Naive thymus-derived CD4-positive, alpha-beta T cell (primary cell): ENCODE measurements at regions not wholly inside any gene's neighbourhood (a gene's known extent, or its start where the extent isn't known, plus 50 kb on each side); places are given as distances from the start of the nearest gene placed in this dataset.
A peak's percentile ranks its signal among the peaks of the same experiment; 100 is the strongest.

Source experiments
- ATAC-seq: fragments of 150-1000 bp; cut with Tn5 transposase; 2 replicates; pipeline ENCODE4 v1.10.0; 2021; ENCODE audit warnings: mild to moderate bottlenecking, moderate library complexity
- CTCF ChIA-PET: fragments of 350-600 bp; sonication (Branson Sonifier 250); formaldehyde crosslinking; loops from one replicate; lab custom pipeline; 2021; ENCODE audit warnings: antibody characterized with exemption; lab: Charles Lee
- POLR2A ChIA-PET: fragments of 350-600 bp; sonication (Branson Sonifier 250); formaldehyde crosslinking; loops from one replicate; lab custom pipeline; 2021; ENCODE audit warnings: antibody characterized with exemption, inconsistent platforms; lab: Charles Lee
- DNase-seq, 9 donors: peaks; one replicate each; pipeline versions ENCODE4 v3.0.0 to v3.0.0-alpha.2; 2020 to 2022; ENCODE audit warnings: mixed read lengths in 1 of 9
- H3K27ac ChIP-seq: one replicate; pipeline ENCODE4 v1.7.0; 2013; ENCODE audit warnings: mild to moderate bottlenecking, low read depth, low read length, moderate library complexity
- H3K27me3 ChIP-seq, 2 donors: one replicate each; pipeline ENCODE4 v1.7.0; 2013; ENCODE audit warnings: low read length in 2 of 2, mild to moderate bottlenecking in 2 of 2, moderate library complexity in 2 of 2; ENCODE audit not compliant: control insufficient read depth in 2 of 2, insufficient read depth in 2 of 2
- H3K36me3 ChIP-seq, 3 experiments: 1 replicate in 2 of 3; 2 replicates in 1 of 3; pipeline ENCODE4 v1.7.0; 2013; ENCODE audit warnings: low read length in 3 of 3, mild to moderate bottlenecking in 3 of 3, moderate library complexity in 1 of 3; ENCODE audit not compliant: insufficient read depth in 3 of 3, control insufficient read depth in 2 of 3
- H3K4me1 ChIP-seq, 2 donors: one replicate each; pipeline ENCODE4 v1.7.0; 2013; ENCODE audit warnings: low read length in 2 of 2, mild to moderate bottlenecking in 2 of 2, moderate library complexity in 1 of 2; ENCODE audit not compliant: control insufficient read depth in 2 of 2, insufficient read depth in 2 of 2
- H3K4me3 ChIP-seq: 2 replicates; pipeline ENCODE4 v1.7.0; 2013; ENCODE audit warnings: mild to moderate bottlenecking, low read length
- H3K9me3 ChIP-seq, 3 experiments: 1 replicate in 2 of 3; 2 replicates in 1 of 3; pipeline ENCODE4 v1.7.0; 2013; ENCODE audit warnings: low read length in 3 of 3; ENCODE audit not compliant: control insufficient read depth in 2 of 3
- H3K27ac Mint-ChIP-seq, 9 donors: one replicate each; pipeline ENCODE4 v1.8.0; 2020 to 2022; ENCODE audit warnings: mixed read lengths in 9 of 9, mild to moderate bottlenecking in 8 of 9, moderate library complexity in 5 of 9, inconsistent platforms in 2 of 9
- H3K27me3 Mint-ChIP-seq, 5 donors: one replicate each; pipeline ENCODE4 v1.8.0; 2021 to 2022; ENCODE audit warnings: mixed read lengths in 5 of 5, mild to moderate bottlenecking in 1 of 5
- H3K36me3 Mint-ChIP-seq, 5 donors: one replicate each; pipeline ENCODE4 v1.8.0; 2020 to 2022; ENCODE audit warnings: mixed read lengths in 5 of 5, mild to moderate bottlenecking in 3 of 5, inconsistent platforms in 1 of 5
- H3K4me1 Mint-ChIP-seq, 7 donors: one replicate each; pipeline ENCODE4 v1.8.0; 2020 to 2022; ENCODE audit warnings: mixed read lengths in 7 of 7, mild to moderate bottlenecking in 3 of 7, inconsistent platforms in 1 of 7
- H3K4me3 Mint-ChIP-seq, 10 donors: one replicate each; pipeline ENCODE4 v1.8.0; 2020 to 2022; ENCODE audit warnings: mild to moderate bottlenecking in 10 of 10, mixed read lengths in 10 of 10, moderate library complexity in 6 of 10, inconsistent platforms in 2 of 10
- H3K9me3 Mint-ChIP-seq, 11 donors: one replicate each; pipeline ENCODE4 v1.8.0; 2020 to 2022; ENCODE audit warnings: mixed read lengths in 11 of 11, mild to moderate bottlenecking in 4 of 11, inconsistent platforms in 1 of 11, moderate library complexity in 1 of 11
- intact Hi-C, 2 donors: fragments of 100-400 bp; cut with micrococcal nuclease; formaldehyde crosslinking; loops; one replicate each; pipeline ENCODE4 v1.15.1; 2023

GRCh38 chr17:36825951-36826350 is 111.3 kb upstream of the LHX1 start:
- CTCF ChIA-PET = no interaction called here
- H3K9me3 ChIP-seq = no peaks in the 10 kb centered on the region
- Mint-ChIP-seq H3K27ac (no peak overlapping the region), H3K9me3 (peaks cover 0 to 2% (median 0%) of the 10 kb centered on the region in 11 donors), H3K4me1 (no peaks in the 10 kb centered on the region), H3K27me3 (peaks cover 35 to 59% (median 39%) of the 10 kb centered on the region in 5 donors), H3K4me3 (no peak overlapping the region), H3K36me3 (peaks cover 0 to 3% (median 0%) of the 10 kb centered on the region in 5 donors)
- no peaks in the 10 kb centered on the region for H3K36me3 ChIP-seq
- no peaks in the 10 kb centered on the region for H3K27me3 ChIP-seq
- ATAC-seq (no peak), DNase-seq (no peak)
- H3K4me1 ChIP-seq = no peaks in the 10 kb centered on the region
- intact Hi-C loops = no loop called here
- POLR2A ChIA-PET = no interaction called here
- H3K27ac ChIP-seq = no peak overlapping the region
- no peak overlapping the region for H3K4me3 ChIP-seq

GRCh38 chr17:36827081-36827480 is 110.2 kb upstream of the LHX1 start:
- POLR2A ChIA-PET = no interaction called here
- Mint-ChIP-seq H3K4me1 (no peaks in the 10 kb centered on the region), H3K36me3 (peaks cover 0 to 3% (median 0%) of the 10 kb centered on the region in 5 donors), H3K9me3 (peaks cover 0 to 2% (median 0%) of the 10 kb centered on the region in 11 donors), H3K27ac (no peak overlapping the region), H3K27me3 (peaks cover 27 to 49% (median 33%) of the 10 kb centered on the region in 5 donors), H3K4me3 (no peak overlapping the region)
- Histone ChIP-seq H3K27me3 (no peaks in the 10 kb centered on the region), H3K36me3 (no peaks in the 10 kb centered on the region), H3K27ac (no peak overlapping the region), H3K4me1 (no peaks in the 10 kb centered on the region), H3K4me3 (no peak overlapping the region), H3K9me3 (no peaks in the 10 kb centered on the region)
- DNase-seq (no peak), ATAC-seq (no peak)
- intact Hi-C loops = no loop called here
- CTCF ChIA-PET = no interaction called here

GRCh38 chr17:36829676-36830075 is 107.6 kb upstream of the LHX1 start:
- DNase-seq (no peak), ATAC-seq (no peak)
- no peaks in the 10 kb centered on the region for H3K4me1 ChIP-seq
- CTCF ChIA-PET = no interaction called here
- H3K4me1 Mint-ChIP-seq = no peaks in the 10 kb centered on the region
- POLR2A ChIA-PET = no interaction called here
- no peak overlapping the region for H3K27ac Mint-ChIP-seq
- H3K36me3 Mint-ChIP-seq = peaks cover 0 to 3% (median 0%) of the 10 kb centered on the region in 5 donors
- peaks cover 19 to 34% (median 26%) of the 10 kb centered on the region in 5 donors for H3K27me3 Mint-ChIP-seq
- intact Hi-C loops = no loop called here
- no peak overlapping the region for H3K4me3 Mint-ChIP-seq
- peaks cover 0 to 2% (median 0%) of the 10 kb centered on the region in 11 donors for H3K9me3 Mint-ChIP-seq
- H3K9me3 ChIP-seq = no peaks in the 10 kb centered on the region
- H3K27ac ChIP-seq = no peak overlapping the region
- no peaks in the 10 kb centered on the region for H3K27me3 ChIP-seq
- H3K36me3 ChIP-seq = no peaks in the 10 kb centered on the region
- H3K4me3 ChIP-seq = no peak overlapping the region

- H3K36me3 Mint-ChIP-seq = peaks cover 0 to 5% (median 0%) of the 10 kb centered on the region in 5 donors
- ChIA-PET CTCF (no interaction called here), POLR2A (no interaction called here)
- Histone ChIP-seq H3K4me3 (no peak overlapping the region), H3K36me3 (no peaks in the 10 kb centered on the region), H3K9me3 (no peaks in the 10 kb centered on the region), H3K4me1 (no peaks in the 10 kb centered on the region), H3K27me3 (no peaks in the 10 kb centered on the region), H3K27ac (no peak overlapping the region)
- peaks cover 0 to 5% (median 0%) of the 10 kb centered on the region in 11 donors for H3K9me3 Mint-ChIP-seq
- H3K4me3 Mint-ChIP-seq = no peak overlapping the region
- DNase-seq (no peak), ATAC-seq (no peak)
- H3K27ac Mint-ChIP-seq = no peak overlapping the region
- peaks cover 0 to 12% (median 2%) of the 10 kb centered on the region in 5 donors for H3K27me3 Mint-ChIP-seq
- intact Hi-C loops = no loop called here
- peaks cover 0 to 1% (median 0%) of the 10 kb centered on the region in 7 donors for H3K4me1 Mint-ChIP-seq
These were observed 104.0 kb upstream of the LHX1 start for GRCh38 chr17:36833279-36833678.

- intact Hi-C loops = no loop called here
- Mint-ChIP-seq H3K27me3 (peaks cover 0 to 10% (median 0%) of the 10 kb centered on the region in 5 donors), H3K27ac (no peak overlapping the region), H3K4me3 (no peak overlapping the region), H3K36me3 (peaks cover 0 to 5% (median 0%) of the 10 kb centered on the region in 5 donors), H3K9me3 (peaks cover 0 to 4% (median 0%) of the 10 kb centered on the region in 11 donors), H3K4me1 (peaks cover 0 to 1% (median 0%) of the 10 kb centered on the region in 7 donors)
- no peaks in the 10 kb centered on the region for H3K27me3 ChIP-seq
- DNase-seq = no peak
- ATAC-seq = no peak
- H3K4me3 ChIP-seq = no peak overlapping the region
- H3K9me3 ChIP-seq = no peaks in the 10 kb centered on the region
- no peaks in the 10 kb centered on the region for H3K36me3 ChIP-seq
- ChIA-PET POLR2A (no interaction called here), CTCF (no interaction called here)
- H3K4me1 ChIP-seq = no peaks in the 10 kb centered on the region
- no peak overlapping the region for H3K27ac ChIP-seq
These were observed 102.2 kb upstream of the LHX1 start for GRCh38 chr17:36835036-36835435.

- ATAC-seq (no peak), DNase-seq (no peak)
- H3K27me3 ChIP-seq = no peaks in the 10 kb centered on the region
- no peaks in the 10 kb centered on the region for H3K9me3 ChIP-seq
- H3K9me3 Mint-ChIP-seq = peaks cover 0 to 10% (median 3%) of the 10 kb centered on the region in 11 donors
- H3K4me1 ChIP-seq = no peaks in the 10 kb centered on the region
- peaks cover 0 to 14% (median 4%) of the 10 kb centered on the region in 5 donors for H3K27me3 Mint-ChIP-seq
- no peak overlapping the region for H3K4me3 ChIP-seq
- intact Hi-C loops = no loop called here
- ChIA-PET CTCF (no interaction called here), POLR2A (no interaction called here)
- H3K27ac Mint-ChIP-seq = no peak overlapping the region
- H3K4me1 Mint-ChIP-seq = peaks cover 0 to 3% (median 0%) of the 10 kb centered on the region in 7 donors
- H3K36me3 ChIP-seq = no peaks in the 10 kb centered on the region
- H3K4me3 Mint-ChIP-seq = no peak overlapping the region
- H3K36me3 Mint-ChIP-seq = peaks cover 0 to 9% (median 0%) of the 10 kb centered on the region in 5 donors
- H3K27ac ChIP-seq = no peak overlapping the region
These were observed 99.9 kb upstream of the LHX1 start for GRCh38 chr17:36837195-36837938.

- Histone ChIP-seq H3K27me3 (no peaks in the 10 kb centered on the region), H3K36me3 (no peaks in the 10 kb centered on the region), H3K9me3 (no peaks in the 10 kb centered on the region), H3K4me1 (no peaks in the 10 kb centered on the region), H3K4me3 (no peak overlapping the region), H3K27ac (no peak overlapping the region)
- DNase-seq = no peak
- H3K27me3 Mint-ChIP-seq = peaks cover 0 to 14% (median 7%) of the 10 kb centered on the region in 5 donors
- POLR2A ChIA-PET = no interaction called here
- H3K27ac Mint-ChIP-seq = peak overlapping the region in 1 of 9 donors; percentile 39
- H3K9me3 Mint-ChIP-seq = peaks cover 0 to 10% (median 3%) of the 10 kb centered on the region in 11 donors
- no peak for ATAC-seq
- H3K36me3 Mint-ChIP-seq = peaks cover 0 to 9% (median 0%) of the 10 kb centered on the region in 5 donors
- no peak overlapping the region for H3K4me3 Mint-ChIP-seq
- H3K4me1 Mint-ChIP-seq = peaks cover 0 to 3% (median 0%) of the 10 kb centered on the region in 7 donors
- intact Hi-C loops = no loop called here
- CTCF ChIA-PET = no interaction called here
These were observed 99.4 kb upstream of the LHX1 start for GRCh38 chr17:36837939-36838272.
